GM23248 (cell line): ENCODE measurements at regions not wholly inside any gene's neighbourhood (a gene's known extent, or its start where the extent isn't known, plus 50 kb on each side); places are given as distances from the start of the nearest gene placed in this dataset.

Source experiments
- DNase-seq: peaks from one replicate; pipeline ENCODE4 v3.0.0-alpha.2; 2015
- H2AFZ ChIP-seq: fragments of 200-600 bp; sonication (generic); 2 replicates; pipeline ENCODE4 v1.6.1; 2016; ENCODE audit warnings: antibody characterized with exemption
- H3F3A ChIP-seq: fragments of 200-600 bp; sonication (generic); 2 replicates; pipeline ENCODE4 v1.6.1; 2016; ENCODE audit warnings: mild to moderate bottlenecking, antibody characterized with exemption, mixed run types; ENCODE audit not compliant: insufficient read depth
- H3K27ac ChIP-seq: fragments of 200-600 bp; sonication (generic); 2 replicates; pipeline ENCODE4 v1.5.1; 2016; ENCODE audit warnings: mild to moderate bottlenecking
- H3K27me3 ChIP-seq: fragments of 200-600 bp; sonication (generic); replicated peaks from 2 replicates; pipeline ENCODE4 v1.6.1; 2016; ENCODE audit warnings: mild to moderate bottlenecking; ENCODE audit not compliant: insufficient read depth
- H3K36me3 ChIP-seq: fragments of 200-600 bp; sonication (generic); 2 replicates; pipeline ENCODE4 v1.6.1; 2016; ENCODE audit warnings: low read depth, mild to moderate bottlenecking
- H3K4me1 ChIP-seq: fragments of 200-600 bp; sonication (generic); 2 replicates; pipeline ENCODE4 v1.6.1; 2016; ENCODE audit warnings: mild to moderate bottlenecking; ENCODE audit not compliant: insufficient read depth
- H3K4me2 ChIP-seq: fragments of 200-600 bp; sonication (generic); one replicate; pipeline ENCODE4 v1.6.1; 2016; ENCODE audit warnings: mild to moderate bottlenecking; ENCODE audit not compliant: unreplicated experiment
- H3K4me3 ChIP-seq: fragments of 200-600 bp; sonication (generic); 2 replicates; pipeline ENCODE4 v1.5.1; 2016; ENCODE audit warnings: mild to moderate bottlenecking
- H3K79me2 ChIP-seq: fragments of 200-600 bp; sonication (generic); 2 replicates; pipeline ENCODE4 v1.6.1; 2016; ENCODE audit warnings: mild to moderate bottlenecking; ENCODE audit not compliant: insufficient read depth
- H3K9ac ChIP-seq: fragments of 200-600 bp; sonication (generic); 2 replicates; pipeline ENCODE4 v1.6.1; 2016; ENCODE audit warnings: mild to moderate bottlenecking
- H3K9me2 ChIP-seq: fragments of 200-600 bp; sonication (generic); 2 replicates; pipeline ENCODE4 v1.6.1; 2016; ENCODE audit warnings: mixed run types, mild to moderate bottlenecking, moderate library complexity; ENCODE audit not compliant: insufficient read depth
- H3K9me3 ChIP-seq: fragments of 200-600 bp; sonication (generic); one replicate; pipeline ENCODE4 v1.6.1; 2017; ENCODE audit warnings: low read depth
- H4K20me1 ChIP-seq: fragments of 200-600 bp; sonication (generic); 2 replicates; pipeline ENCODE4 v1.6.0; 2016; ENCODE audit not compliant: insufficient read depth
- EZH2 ChIP-seq: fragments of 200-600 bp; sonication (generic); IDR thresholded peaks from 2 replicates; pipeline ENCODE4 v1.6.1; 2018; ENCODE audit warnings: antibody characterized with exemption, mild to moderate bottlenecking; ENCODE audit not compliant: insufficient read depth, poor library complexity, severe bottlenecking
- EZH2phosphoT487 ChIP-seq: fragments of 200-600 bp; sonication (generic); IDR thresholded peaks from 2 replicates; pipeline ENCODE4 v1.6.1; 2018; ENCODE audit warnings: antibody characterized with exemption, moderate library complexity, mild to moderate bottlenecking, low read depth; ENCODE audit not compliant: insufficient read depth
- WGBS, 2 experiments: methylation state at CpG; one replicate each; pipeline ENCODE4 v1.1.6; 2015 to 2017; ENCODE audit warnings: low lambda C conversion rate in 2 of 2, low coverage in 1 of 2; ENCODE audit errors: missing lambda C conversion rate in 2 of 2; 5-methylcytosine and 5-hydroxymethylcytosine counted together
- in situ Hi-C: fragments of 300-500 bp; cut with MboI; formaldehyde crosslinking; loops from 2 replicates; pipeline ENCODE4 v1.15.0; 2020

GRCh38 chr7:128152721-128153120 lies 88.4 kb upstream of the LEP start:
- in situ Hi-C loops = no loop called here
- H4K20me1 ChIP-seq = no peaks in the 10 kb centered on the region
- no peak overlapping the region for H3K27ac ChIP-seq
- H3F3A ChIP-seq = no peaks in the 10 kb centered on the region
- H3K9ac ChIP-seq = no peak overlapping the region
- no peaks in the 10 kb centered on the region for H3K9me3 ChIP-seq
- H3K27me3 ChIP-seq = peaks cover 22% of the 10 kb centered on the region
- H3K4me2 ChIP-seq = no peak overlapping the region
- H3K4me3 ChIP-seq = no peak overlapping the region
- no peaks in the 10 kb centered on the region for H3K9me2 ChIP-seq
- no peaks in the 10 kb centered on the region for H3K36me3 ChIP-seq
- H3K79me2 ChIP-seq = no peaks in the 10 kb centered on the region
- H2AFZ ChIP-seq = no peak overlapping the region
- no peak for DNase-seq
- no peaks in the 10 kb centered on the region for H3K4me1 ChIP-seq
- no peak for TF ChIP-seq EZH2phosphoT487
- TF ChIP-seq EZH2 = no peak
- WGBS, 2 experiments = 46 to 56% methylated on average over 6 of the region's 6 CpGs

- Histone ChIP-seq H3K27ac (no peak overlapping the region), H3K4me3 (no peak overlapping the region), H3F3A (no peaks in the 10 kb centered on the region), H3K4me1 (no peaks in the 10 kb centered on the region), H4K20me1 (no peaks in the 10 kb centered on the region), H3K79me2 (no peaks in the 10 kb centered on the region), H3K27me3 (peaks cover 24% of the 10 kb centered on the region), H3K9me3 (no peaks in the 10 kb centered on the region), H3K9me2 (no peaks in the 10 kb centered on the region), H3K36me3 (no peaks in the 10 kb centered on the region), H2AFZ (no peak overlapping the region), H3K9ac (no peak overlapping the region), H3K4me2 (no peak overlapping the region)
- no peak for DNase-seq
- WGBS, 2 experiments = 64 to 84% methylated on average over 5 to 6 of the region's 6 CpGs
- in situ Hi-C loops = no loop called here
- TF ChIP-seq EZH2 = no peak
- no peak for TF ChIP-seq EZH2phosphoT487
Observed at GRCh38 chr7:128153436-128153835, 87.6 kb upstream of the LEP start.

- TF ChIP-seq EZH2 (no peak), EZH2phosphoT487 (no peak)
- no peak for DNase-seq
- in situ Hi-C loops = no loop called here
- no peaks in the 10 kb centered on the region for H4K20me1 ChIP-seq
- H3K4me2 ChIP-seq = no peak overlapping the region
- no peak overlapping the region for H2AFZ ChIP-seq
- H3K9me2 ChIP-seq = no peaks in the 10 kb centered on the region
- peaks cover 24% of the 10 kb centered on the region for H3K27me3 ChIP-seq
- H3K79me2 ChIP-seq = no peaks in the 10 kb centered on the region
- no peak overlapping the region for H3K27ac ChIP-seq
- 77 to 95% methylated on average over 1 of the region's 1 CpG for WGBS, 2 experiments
- no peak overlapping the region for H3K9ac ChIP-seq
- H3K36me3 ChIP-seq = no peaks in the 10 kb centered on the region
- no peak overlapping the region for H3K4me3 ChIP-seq
- no peaks in the 10 kb centered on the region for H3K4me1 ChIP-seq
- no peaks in the 10 kb centered on the region for H3K9me3 ChIP-seq
- no peaks in the 10 kb centered on the region for H3F3A ChIP-seq
Observed at GRCh38 chr7:128154504-128154903, 86.6 kb upstream of the LEP start.

- no peak for TF ChIP-seq EZH2
- no peak for TF ChIP-seq EZH2phosphoT487
- Histone ChIP-seq H3K27ac (no peak overlapping the region), H3F3A (no peaks in the 10 kb centered on the region), H3K79me2 (no peaks in the 10 kb centered on the region), H2AFZ (no peak overlapping the region), H3K27me3 (peaks cover 24% of the 10 kb centered on the region), H3K9me3 (no peaks in the 10 kb centered on the region), H3K4me2 (no peak overlapping the region), H3K4me3 (no peak overlapping the region), H4K20me1 (no peaks in the 10 kb centered on the region), H3K9ac (no peak overlapping the region), H3K36me3 (no peaks in the 10 kb centered on the region), H3K4me1 (no peaks in the 10 kb centered on the region), H3K9me2 (no peaks in the 10 kb centered on the region)
- 48 to 54% methylated on average over 12 of the region's 12 CpGs for WGBS, 2 experiments
- peak; percentile 26 for DNase-seq
- in situ Hi-C loops = no loop called here
Observed at GRCh38 chr7:128155100-128155740, 85.9 kb upstream of the LEP start.
